Right ventricle myocardium inferior (tissue), 1 donor: ENCODE measurements at regions not wholly inside any gene's neighbourhood (a gene's known extent, or its start where the extent isn't known, plus 50 kb on each side); places are given as distances from the start of the nearest gene placed in this dataset.
A peak's percentile ranks its signal among the peaks of the same experiment; 100 is the strongest.
"Not testable (repeated sequence)": the region's sequence is repeated elsewhere in the genome, so short reads cannot be mapped to it uniquely, and the experiment has no call there.

Experiments
- ATAC-seq: fragments of 200-7000 bp; cut with Tn5 transposase; one replicate; pipeline ENCODE4 v1.9.1; 2020; ENCODE audit warnings: mild to moderate bottlenecking, moderate library complexity
- DNase-seq: peaks from one replicate; pipeline ENCODE4 v3.0.0; 2021; ENCODE audit errors: missing footprints
- intact Hi-C: fragments of 100-400 bp; cut with DNase I; formaldehyde crosslinking; loops from one replicate; pipeline ENCODE4 v1.11.0; 2022
- donor health status: DM: no; HTN: yes; CAD: no; lungs with severe emphysema.

DNA sequence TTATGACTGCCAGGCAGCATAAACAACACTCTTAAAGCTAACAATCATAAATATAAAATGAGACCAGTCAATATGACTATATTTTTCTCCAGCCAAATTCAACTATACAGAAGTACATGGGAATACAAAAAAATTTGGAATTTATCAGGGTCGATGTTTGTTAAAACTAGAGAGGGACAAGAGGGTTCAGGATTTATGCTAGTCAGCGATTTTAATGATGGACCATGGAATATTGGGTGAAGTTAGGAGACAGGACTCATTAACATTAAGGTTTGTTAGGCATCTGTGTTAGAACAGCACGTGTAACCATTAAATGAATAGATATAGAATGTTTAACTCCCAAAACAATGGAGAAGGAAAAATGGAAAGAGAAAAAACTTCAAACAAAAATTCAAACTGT is 146.2 kb downstream of the SEM1 start:
- no peak for ATAC-seq
- intact Hi-C loops, result no loop called here
- DNase-seq, result no peak

DNA sequence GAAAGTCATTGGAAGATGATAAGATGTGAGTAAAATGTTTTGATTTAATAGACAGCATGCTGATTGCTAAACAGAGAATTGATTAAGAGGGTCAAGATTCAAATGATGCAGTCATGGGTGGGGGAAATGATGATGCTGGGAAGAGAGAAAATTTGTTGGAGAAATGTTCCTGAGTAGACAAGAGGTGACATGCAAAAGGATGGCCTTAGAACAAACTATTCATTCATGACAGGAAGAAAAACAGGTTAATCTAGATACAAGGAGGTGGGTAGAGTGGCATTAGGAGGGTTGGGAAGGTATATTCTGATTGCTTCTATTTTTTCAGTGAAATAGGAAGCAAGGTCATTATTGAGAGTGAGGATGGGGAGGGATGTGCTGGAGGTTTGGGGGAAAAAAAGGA is 146.7 kb downstream of the SEM1 start:
- no peak for ATAC-seq
- intact Hi-C loops, result no loop called here
- no peak for DNase-seq

DNA sequence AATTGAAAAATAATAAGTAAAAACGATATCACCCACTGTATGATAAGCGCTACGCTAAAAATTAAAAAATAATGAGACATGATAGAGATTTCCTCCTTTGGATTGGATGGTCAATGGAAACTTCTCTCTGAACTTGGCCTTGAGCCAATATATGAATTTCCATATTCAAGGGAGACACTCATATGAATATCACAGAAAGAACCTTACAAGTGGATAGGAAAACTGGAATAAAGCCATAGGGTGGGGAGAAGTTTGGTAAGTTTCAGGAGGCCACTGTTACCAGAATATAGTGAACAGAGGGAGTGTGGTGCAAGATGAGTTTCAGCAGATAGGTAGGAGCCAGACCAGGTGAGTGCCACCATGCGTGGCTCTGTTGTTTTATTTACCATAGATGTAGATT is 147.2 kb downstream of the SEM1 start:
- intact Hi-C loops, result no loop called here
- ATAC-seq (no peak), DNase-seq (no peak)

DNA sequence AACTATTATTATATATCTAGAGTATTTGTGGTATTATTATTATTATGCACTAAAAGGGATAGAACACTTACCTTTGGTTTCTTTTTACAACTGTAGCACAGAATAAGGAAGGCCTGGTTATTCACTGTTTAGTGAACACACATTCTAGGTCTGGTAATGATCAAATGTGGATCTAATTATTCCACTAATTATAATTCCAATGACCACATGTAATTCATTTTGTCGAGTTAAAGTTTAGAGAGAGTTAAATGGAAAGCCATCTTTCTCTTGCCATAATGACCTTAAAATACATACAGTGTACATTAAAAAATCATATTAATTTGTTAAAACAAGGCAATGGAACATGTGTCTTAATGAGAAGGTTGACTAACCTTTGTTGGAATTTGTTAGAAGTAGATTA is 147.8 kb downstream of the SEM1 start:
- DNase-seq, result no peak
- ATAC-seq, result no peak
- intact Hi-C loops, result no loop called here

DNA sequence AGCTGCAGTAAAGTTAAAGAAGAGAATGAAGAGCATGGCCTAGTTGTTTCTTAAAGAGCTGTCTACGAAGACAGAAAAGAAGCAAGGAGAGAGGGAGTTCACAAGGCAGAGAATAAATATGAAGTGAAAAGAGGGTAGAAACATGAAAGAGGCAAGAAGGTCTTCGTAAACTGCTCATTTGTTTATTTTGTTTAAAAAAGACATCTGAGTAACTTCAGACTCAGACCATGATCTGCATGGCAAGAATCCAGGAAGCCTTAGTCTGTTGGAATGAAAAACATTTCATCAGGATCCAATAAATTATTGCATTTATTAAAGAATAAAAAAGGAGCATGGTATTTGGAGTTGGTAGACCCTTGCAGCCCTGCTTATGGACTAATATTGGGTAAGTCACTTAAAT is 151.1 kb downstream of the SEM1 start:
- intact Hi-C loops, result no loop called here
- DNase-seq, result no peak
- ATAC-seq, result no peak

DNA sequence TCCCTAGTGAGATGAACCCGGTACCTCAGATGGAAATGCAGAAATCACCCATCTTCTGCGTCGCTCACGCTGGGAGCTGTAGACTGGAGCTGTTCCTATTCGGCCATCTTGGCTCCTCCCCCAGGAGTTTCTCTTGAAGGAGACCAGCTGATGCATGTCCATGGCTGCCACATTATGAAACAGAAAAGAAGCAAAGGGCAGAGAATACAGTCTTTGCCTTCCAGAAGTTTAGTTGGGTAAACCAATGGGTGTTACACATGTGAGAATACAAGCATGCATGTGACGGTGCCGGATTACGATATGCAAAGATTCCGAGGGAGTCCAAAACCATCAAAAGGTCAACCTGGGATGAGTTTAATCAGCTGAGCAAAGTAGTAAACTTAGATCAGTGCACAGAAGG is 151.6 kb downstream of the SEM1 start:
- ATAC-seq (no peak), DNase-seq (no peak)
- intact Hi-C loops, result no loop called here

DNA sequence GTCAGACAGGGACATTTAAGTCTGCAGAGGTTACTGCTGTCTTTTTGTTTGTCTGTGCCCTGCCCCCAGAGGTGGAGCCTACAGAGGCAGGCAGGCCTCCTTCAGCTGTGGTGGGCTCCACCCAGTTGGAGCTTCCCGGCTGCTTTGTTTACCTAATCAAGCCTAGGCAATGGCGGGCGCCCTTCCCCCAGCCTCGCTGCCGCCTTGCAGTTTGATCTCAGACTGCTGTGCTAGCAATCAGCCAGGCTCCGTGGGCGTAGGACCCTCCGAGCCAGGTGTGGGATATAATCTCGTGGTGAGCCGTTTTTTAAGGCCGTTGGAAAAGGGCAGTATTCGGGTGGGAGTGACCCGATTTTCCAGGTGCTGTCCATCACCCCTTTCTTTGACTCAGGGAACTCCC is 152.0 kb downstream of the SEM1 start:
- peak; percentile 50 for DNase-seq
- ATAC-seq, intact Hi-C loops: not testable (repeated sequence)

DNA sequence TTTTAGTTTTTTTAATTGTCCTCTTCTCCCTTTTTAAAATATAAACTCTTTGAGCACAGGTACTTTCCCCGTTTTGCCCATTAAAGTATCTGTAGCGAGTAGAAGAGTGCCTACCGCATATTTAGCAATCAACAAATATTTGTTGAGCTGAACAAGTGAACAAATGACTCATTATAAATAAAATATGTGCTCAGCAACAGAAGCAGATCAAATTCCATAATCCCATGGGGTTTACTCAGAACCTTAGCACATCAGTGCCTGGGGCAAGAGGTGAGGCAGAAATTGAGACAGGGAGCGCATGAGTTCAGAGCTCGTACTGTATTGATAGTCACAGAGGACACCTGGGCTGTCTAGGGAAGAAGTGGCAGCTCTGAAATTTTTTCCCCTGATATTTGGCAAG is 161.0 kb downstream of the SEM1 start:
- DNase-seq (no peak), ATAC-seq (no peak)
- intact Hi-C loops, result no loop called here

DNA sequence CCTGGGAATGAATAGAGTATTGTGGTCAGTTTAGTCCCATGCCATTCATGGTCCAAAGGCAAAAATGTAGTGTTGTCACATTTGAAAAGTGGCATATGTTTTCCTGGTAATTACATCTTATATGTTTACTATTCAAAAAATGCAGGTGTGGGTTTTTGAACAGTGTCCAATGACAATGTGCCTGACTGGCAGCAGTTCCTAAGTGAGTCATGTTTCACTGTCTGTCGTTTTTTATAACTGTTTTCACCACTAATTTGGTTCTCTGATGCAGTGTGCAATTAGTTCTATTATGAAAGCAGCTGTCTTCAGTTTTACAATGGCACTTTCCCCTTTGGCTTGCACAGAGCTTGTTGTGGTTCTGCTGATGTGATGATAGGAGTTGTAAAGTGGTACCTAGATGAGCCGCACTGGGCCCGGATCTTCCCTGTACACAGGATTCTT is 162.3 kb downstream of the SEM1 start:
- no peak for ATAC-seq
- intact Hi-C loops, result no loop called here
- no peak for DNase-seq

DNA sequence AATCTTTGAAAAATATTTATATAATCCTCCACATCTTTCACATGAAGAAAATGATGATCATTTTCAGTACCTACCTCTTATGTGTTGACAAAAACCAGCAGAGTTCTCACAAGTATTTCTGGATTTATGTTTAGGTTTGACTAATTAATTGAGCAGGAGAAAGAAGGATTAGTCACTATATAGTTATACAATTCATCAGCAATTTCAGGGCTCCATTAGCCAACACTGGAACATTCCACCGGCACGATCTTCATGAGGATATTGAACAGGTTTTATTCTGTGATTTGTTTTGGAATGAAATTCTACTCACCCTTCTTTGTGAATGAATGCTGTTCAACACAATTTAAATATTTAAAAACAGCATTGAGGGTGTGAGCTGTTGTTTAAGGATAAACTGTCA is 163.2 kb downstream of the SEM1 start:
- no peak for ATAC-seq

DNA sequence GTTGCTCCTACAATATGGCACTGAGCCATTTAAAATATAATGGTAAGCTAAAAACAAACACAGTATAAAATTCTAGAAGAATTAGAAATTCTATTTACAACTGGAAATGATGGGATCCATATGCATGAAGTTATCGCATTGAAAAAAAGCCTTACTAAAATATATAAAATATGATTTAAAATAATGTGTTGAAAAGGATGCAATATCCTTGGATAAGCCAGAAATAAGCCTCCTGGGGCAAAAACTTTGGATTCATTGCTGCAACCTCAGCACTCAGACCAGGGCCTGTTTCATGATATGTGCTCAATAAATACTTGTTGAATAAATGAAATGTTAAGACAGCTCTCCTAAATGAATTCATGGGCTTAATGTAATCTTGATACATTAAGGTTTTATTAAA is 170.2 kb downstream of the SEM1 start:
- ATAC-seq (no peak), DNase-seq (no peak)
- intact Hi-C loops, result no loop called here

More for the DNA sequence above, 163.2 kb downstream of the SEM1 start:
- no peak for DNase-seq
- intact Hi-C loops, result no loop called here

DNA sequence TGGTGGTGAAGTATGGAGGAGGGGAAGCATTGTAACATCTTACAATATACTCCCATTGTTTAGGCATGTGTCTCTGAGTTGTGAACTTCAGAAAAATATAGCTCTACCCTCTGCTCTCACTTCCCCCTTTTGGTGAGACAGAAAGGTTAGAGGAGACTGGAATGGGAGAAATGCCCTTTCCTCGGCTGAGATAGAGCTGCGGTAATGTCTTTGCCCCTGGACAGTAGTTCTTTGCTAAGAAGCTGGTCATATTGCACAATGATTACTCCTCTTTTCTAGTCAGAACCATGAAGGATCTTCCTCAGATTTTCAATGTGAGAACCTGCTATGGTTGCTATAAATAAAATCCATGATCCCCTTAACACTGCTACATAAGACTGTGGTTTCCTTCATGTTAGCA is 171.0 kb downstream of the SEM1 start:
- intact Hi-C loops, result no loop called here
- DNase-seq, result no peak
- ATAC-seq, result no peak

DNA sequence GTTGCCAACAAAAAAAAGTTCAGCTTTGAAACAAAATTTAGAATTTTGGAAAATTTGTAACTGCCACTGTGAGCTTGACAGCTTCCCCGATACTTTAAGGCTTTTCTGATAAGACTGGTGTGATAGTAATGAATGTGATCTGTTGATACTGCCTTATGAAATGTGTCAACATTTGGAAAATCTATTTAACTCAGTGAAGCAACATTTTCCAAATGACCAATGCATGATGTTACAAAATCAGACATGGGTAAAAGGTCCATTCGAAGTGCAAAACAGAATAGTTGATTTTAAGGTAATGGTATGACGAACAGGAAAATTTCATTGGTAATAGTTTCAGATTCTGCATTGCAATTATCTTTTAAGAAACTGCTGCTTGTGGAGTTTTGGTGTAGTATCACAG is 175.4 kb downstream of the SEM1 start:
- intact Hi-C loops, result no loop called here
- DNase-seq, result no peak
- ATAC-seq, result no peak

DNA sequence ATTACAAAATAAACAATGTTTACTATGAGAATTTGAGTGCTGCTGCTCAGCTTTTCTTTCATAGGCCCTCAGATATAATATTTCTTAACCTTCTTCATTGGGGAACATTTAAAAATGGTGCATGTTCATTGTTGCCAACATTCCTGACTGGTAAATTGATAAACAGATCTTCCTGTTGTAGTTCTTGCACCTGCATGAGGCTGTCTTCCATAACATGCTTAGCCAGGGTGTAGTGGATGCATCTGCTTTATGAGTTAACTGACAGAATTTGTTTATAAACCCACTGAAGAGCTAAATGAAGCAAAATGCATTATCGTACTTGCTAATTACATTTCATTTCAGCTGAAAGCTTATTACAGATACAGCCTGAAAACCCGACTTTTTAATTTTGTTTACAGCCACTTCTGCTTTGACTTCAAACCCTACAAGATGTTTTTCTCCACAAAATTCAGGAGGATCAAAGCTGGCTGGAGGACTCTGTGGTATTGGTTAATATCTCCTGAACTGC is 177.2 kb downstream of the SEM1 start:
- no peak for ATAC-seq
- DNase-seq, result no peak

DNA sequence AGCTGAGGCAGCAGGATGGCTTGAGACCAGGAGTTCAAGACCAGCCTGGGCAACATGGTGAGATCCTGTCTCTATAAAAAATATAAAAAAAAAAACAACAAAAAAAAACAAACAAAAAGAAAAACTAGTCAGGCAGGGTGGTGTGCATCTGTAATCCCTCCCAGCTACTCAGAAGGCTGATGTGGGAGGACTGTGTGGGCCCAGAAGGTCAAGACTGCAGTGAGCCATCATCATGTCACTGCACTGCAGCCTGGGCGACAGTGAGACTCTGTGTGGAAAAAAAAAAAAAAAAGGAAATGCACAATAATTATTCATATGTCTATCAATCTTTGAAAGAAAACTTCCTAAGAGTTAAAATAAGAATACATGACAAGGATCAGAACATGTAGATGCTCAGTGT is 178.3 kb downstream of the SEM1 start:
- no peak for ATAC-seq
- intact Hi-C loops, result no loop called here
- DNase-seq, result peak; percentile 23

More for the DNA sequence above, 177.2 kb downstream of the SEM1 start:
- intact Hi-C loops, result no loop called here

DNA sequence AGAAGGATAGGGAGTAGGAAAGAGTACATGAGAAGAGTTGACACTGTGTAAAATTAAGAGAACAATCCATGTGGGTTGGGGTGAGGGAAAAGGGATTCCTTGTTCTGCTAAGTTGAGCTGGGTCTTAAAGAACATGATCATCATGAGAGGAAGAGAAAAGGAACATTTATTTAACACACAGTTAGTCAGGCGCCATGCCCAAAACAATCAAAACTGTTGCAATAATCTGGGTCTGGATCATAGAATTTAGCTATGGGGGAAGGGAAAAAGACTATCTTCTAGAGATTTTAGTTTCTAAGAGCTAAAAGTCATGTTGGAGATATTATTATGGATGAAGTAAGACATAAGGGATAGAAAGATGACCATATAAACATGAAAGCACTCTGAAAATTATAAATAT is 178.9 kb downstream of the SEM1 start:
- intact Hi-C loops, result no loop called here
- DNase-seq (no peak), ATAC-seq (no peak)

DNA sequence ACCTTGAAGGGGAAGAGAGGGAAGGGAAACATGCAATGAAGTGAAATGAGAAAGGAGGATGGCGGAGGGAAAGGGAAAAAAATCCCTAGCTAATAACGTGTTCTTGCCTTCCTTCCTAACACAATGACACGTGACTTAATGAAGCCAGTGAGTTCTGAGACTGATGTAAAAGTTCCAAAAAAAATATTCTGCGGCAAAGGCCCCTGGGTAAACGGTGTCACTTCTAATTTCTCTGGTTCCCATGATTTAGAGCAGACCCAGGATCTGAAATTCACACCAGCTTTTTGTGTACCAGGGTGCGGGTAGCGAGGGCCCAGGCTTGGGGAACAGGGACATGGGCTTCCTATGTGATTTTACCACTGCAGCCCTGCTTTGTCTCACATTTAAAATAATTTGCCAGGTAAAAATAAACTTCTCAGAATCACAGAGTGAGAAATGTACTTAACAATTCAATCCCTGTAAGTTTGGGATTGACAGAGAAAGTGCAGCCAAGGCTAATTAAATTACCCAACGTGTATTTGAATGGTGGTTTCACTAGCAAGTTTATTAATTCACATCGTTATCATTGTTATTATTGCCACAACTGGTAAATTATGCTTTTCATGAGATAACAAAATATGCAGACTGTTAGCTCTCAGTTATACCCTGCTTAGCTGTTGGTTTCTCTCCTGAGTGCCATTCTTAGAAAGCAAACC is 182.4 kb downstream of the SEM1 start:
- ATAC-seq, result no peak
- DNase-seq, result no peak
- intact Hi-C loops, result no loop called here

DNA sequence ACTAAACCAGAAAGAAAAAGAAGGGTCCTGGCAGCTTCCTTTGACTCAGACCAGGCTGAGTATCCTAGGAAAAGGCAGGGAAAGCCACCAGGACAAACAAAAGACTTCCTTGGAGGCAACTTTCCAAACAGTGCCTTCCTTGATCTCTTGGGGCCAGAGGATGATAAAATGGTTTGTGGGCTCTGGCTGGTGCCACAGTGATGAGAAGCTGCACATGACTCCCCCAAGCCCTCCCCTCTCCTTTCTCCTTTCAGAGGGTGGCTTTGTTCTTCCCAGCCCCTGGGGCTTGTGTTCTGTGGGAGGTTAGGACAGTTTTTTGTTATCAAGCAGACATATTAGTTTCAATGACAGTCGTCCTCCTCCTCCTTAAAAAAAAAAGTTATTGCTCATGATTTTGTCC is 183.2 kb downstream of the SEM1 start:
- ATAC-seq, result no peak
- intact Hi-C loops, result no loop called here
- no peak for DNase-seq

DNA sequence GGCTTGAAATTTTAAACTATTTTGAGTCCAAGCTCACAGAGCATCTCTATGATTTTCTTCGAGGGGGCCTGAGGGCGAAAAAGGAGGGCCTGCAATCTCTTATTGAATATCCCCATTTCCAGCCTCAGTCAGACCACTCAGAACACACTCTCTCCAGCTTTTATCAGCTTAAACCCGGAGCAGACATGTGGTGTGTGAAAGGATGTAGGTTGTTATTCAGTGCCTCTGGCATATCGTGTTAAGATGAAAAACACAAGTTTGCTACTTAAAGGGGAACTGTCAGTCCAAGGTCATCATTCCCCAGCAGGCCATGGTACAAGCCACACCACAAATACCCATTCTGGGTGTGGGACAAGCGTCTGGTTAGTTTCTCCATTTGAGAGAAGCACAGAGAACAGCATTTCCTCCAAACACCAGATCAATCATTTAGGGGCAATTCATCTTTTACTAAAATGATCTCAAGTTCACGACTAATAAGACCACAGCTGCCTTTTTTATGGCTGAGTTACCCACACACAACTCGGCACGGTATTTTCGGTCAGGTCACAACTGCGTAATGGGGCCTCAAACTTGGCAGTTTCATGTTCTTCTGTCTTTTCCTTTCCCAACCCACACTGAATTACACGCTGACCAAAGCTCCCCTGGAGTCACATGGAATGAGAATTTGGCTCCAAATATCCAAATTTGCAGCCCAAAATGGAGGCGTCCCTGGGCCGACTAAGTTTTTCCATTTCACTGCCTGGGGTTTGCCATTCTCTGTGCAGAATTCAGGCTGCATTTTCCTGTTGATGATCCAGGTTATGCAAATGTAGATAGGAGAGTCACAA is 188.4 kb downstream of the SEM1 start:
- no peak for ATAC-seq
- no peak for DNase-seq
- intact Hi-C loops, result no loop called here

DNA sequence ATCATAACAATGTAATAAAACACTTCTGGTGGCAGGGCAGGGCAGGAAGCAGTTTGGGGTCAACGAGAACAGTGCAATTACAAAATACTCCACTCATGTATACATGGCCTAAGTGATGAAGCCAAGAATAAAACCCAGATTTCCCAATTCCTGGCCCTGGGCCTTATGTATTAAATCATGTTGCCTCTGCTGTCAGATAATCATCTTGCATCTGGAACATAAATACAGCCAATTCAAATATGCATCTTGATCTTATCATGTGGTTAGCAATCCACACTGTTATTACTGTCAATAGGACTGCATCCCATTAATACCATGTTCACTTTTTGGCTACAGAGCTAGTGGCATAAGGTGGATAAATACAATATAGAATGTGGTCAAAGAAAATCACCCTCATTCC is 186.5 kb upstream of the SLC25A13 start:
- intact Hi-C loops, result no loop called here
- ATAC-seq (peak; percentile 42), DNase-seq (no peak)
